ENCODE measurements at regions not wholly inside any gene's neighbourhood (a gene's known extent, or its start where the extent isn't known, plus 50 kb on each side); places are given as distances from the start of the nearest gene placed in this dataset.

DNA sequence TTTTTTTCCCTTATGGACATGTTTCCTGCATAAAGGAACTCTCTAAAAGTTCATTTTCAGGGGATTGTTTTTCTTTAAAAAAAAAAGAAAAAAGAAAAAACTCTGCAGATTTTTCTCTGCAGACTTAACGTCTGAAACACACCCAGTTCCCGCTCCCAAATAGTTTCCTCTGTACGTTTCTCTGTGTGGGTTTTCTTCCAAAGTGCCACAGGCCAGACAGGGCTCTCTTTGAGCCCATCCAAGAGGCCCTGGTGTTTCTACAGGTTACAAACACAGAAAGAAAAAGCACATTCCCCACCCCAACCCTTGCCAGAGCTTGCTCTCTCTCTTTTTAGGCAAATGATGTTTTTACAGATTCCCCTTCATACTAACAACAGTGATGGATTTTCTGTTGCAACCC, 258.6 kb downstream of the FNDC1 start:
- H2BK15ac ChIP-seq (ENCODE audit: low read depth, low read length) = no peak overlapping the region
- no peaks in the 10 kb centered on the region for H4K20me1 ChIP-seq (ENCODE audit: control insufficient read depth, insufficient read depth, insufficient read length)
- H2BK20ac ChIP-seq (ENCODE audit: low read depth, low read length, poor library complexity, severe bottlenecking) = no peak overlapping the region
- peaks cover 21% of the 10 kb centered on the region for H3K27me3 Mint-ChIP-seq (ENCODE audit: low read depth)
- no peak for DNase-seq
- H3K14ac ChIP-seq (ENCODE audit: insufficient read depth, low read length) = no peak overlapping the region
- H3K23me2 ChIP-seq (ENCODE audit: insufficient read length, low read depth, low read length, poor library complexity, severe bottlenecking) = no peaks in the 10 kb centered on the region
- H3K79me1 ChIP-seq (ENCODE audit: insufficient read depth, low read depth, low read length, poor library complexity, severe bottlenecking) = no peaks in the 10 kb centered on the region
- H3K36me3 Mint-ChIP-seq (ENCODE audit: insufficient read depth in 1 of 3, low read depth in 3 of 3) = peaks cover 0 to under 1% (median 0%) of the 10 kb centered on the region in 3 experiments; a peak in 1 of 7 replicates
- H3K27ac Mint-ChIP-seq = no peak overlapping the region
- no peak overlapping the region for H2BK120ac ChIP-seq (ENCODE audit: low read depth, low read length, poor library complexity, severe bottlenecking)
- no peak overlapping the region for H3K23ac ChIP-seq (ENCODE audit: insufficient read length, low read depth, low read length)
- H3K56ac ChIP-seq (ENCODE audit: insufficient read length, low read depth, low read length) = no peak overlapping the region
- no peaks in the 10 kb centered on the region for H3K4me1 ChIP-seq (ENCODE audit: insufficient read depth, low read length)
- no peak overlapping the region for H2AFZ ChIP-seq (ENCODE audit: low read length)
- no peak overlapping the region for H3T11ph ChIP-seq (ENCODE audit: low read length)
- no peak overlapping the region for H2BK5ac ChIP-seq (ENCODE audit: insufficient read length, low read length)
- H3K9me3 Mint-ChIP-seq = peaks cover 0 to 64% of the 10 kb centered on the region in 2 experiments; a peak in 3 of 5 replicates
- H3K4ac ChIP-seq (ENCODE audit: low read depth, low read length) = no peak overlapping the region
- no peak overlapping the region for H3K9ac ChIP-seq (ENCODE audit: extremely low read depth, insufficient read length, low read length)
- H2AK5ac ChIP-seq (ENCODE audit: insufficient read length, low read length) = no peak overlapping the region
- no peak overlapping the region for H2BK12ac ChIP-seq (ENCODE audit: insufficient read length, low read depth, low read length)
- TF ChIP-seq, protein P1, sequence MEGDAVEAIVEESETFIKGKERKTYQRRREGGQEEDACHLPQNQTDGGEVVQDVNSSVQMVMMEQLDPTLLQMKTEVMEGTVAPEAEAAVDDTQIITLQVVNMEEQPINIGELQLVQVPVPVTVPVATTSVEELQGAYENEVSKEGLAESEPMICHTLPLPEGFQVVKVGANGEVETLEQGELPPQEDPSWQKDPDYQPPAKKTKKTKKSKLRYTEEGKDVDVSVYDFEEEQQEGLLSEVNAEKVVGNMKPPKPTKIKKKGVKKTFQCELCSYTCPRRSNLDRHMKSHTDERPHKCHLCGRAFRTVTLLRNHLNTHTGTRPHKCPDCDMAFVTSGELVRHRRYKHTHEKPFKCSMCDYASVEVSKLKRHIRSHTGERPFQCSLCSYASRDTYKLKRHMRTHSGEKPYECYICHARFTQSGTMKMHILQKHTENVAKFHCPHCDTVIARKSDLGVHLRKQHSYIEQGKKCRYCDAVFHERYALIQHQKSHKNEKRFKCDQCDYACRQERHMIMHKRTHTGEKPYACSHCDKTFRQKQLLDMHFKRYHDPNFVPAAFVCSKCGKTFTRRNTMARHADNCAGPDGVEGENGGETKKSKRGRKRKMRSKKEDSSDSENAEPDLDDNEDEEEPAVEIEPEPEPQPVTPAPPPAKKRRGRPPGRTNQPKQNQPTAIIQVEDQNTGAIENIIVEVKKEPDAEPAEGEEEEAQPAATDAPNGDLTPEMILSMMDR (conservative IDR thresholded peaks at IDR 0.05) = no peak
- WGBS (ENCODE audit: extremely low coverage, insufficient read length, low lambda C conversion rate) = no CpG with 5 or more reads among the region's 3 CpGs
- H4K91ac ChIP-seq (ENCODE audit: insufficient read length, low read depth, low read length) = no peak overlapping the region
- no peaks in the 10 kb centered on the region for H3K4me1 Mint-ChIP-seq
- no peaks in the 10 kb centered on the region for H3K27me3 ChIP-seq (ENCODE audit: insufficient read depth, low read length)
- no peak overlapping the region for H3K18ac ChIP-seq (ENCODE audit: insufficient read length, low read depth, low read length)
- H3K27ac ChIP-seq (ENCODE audit: insufficient read length, low read depth, low read length) = no peak overlapping the region
- H4K5ac ChIP-seq (ENCODE audit: insufficient read length, low read depth, low read length) = no peak overlapping the region
- no peak overlapping the region for H3K4me3 Mint-ChIP-seq
- no peak overlapping the region for H3K4me2 ChIP-seq (ENCODE audit: insufficient read depth, insufficient read length, low read length)
- no peaks in the 10 kb centered on the region for H3K9me3 ChIP-seq (ENCODE audit: control insufficient read depth, low read depth, low read length)
- H3K79me2 ChIP-seq (ENCODE audit: insufficient read depth, low read length) = no peaks in the 10 kb centered on the region
- H4K8ac ChIP-seq (replicated peaks; ENCODE audit: insufficient read length, low read depth, low read length) = no peak overlapping the region

Measured in H9 (cell line).